ENCODE measurements at regions not wholly inside any gene's neighbourhood (a gene's known extent, or its start where the extent isn't known, plus 50 kb on each side); places are given as distances from the start of the nearest gene placed in this dataset.

GRCh38 chr14:84027351-84027750 lies 1502.6 kb upstream of the FLRT2 start:
- H3K27ac ChIP-seq (ENCODE audit: low read depth, low read length, poor library complexity, severe bottlenecking): no peak overlapping the region
- no TSS peak for BruUV-seq (replicated peaks)
- H3K9me2 ChIP-seq (ENCODE audit: insufficient read depth, low read length): no peaks in the 10 kb centered on the region
- TF ChIP-seq CTCF (conservative IDR thresholded peaks at IDR 0.05; ENCODE audit: low read length) (no peak), EZH2phosphoT487 (IDR thresholded peaks at IDR 0.05; ENCODE audit: borderline replicate concordance, low read depth, low read length) (no peak)
- no peaks in the 10 kb centered on the region for H3K36me3 ChIP-seq (ENCODE audit: insufficient read depth, low read length)
- no peaks in the 10 kb centered on the region for H3K4me1 ChIP-seq (ENCODE audit: insufficient read depth, low read length, poor library complexity, severe bottlenecking)
- ChIA-PET POLR2A (no interaction called here), CTCF (ENCODE audit: unreplicated experiment) (no interaction called here)
- H3K9me3 ChIP-seq (ENCODE audit: low read length): no peaks in the 10 kb centered on the region
- H3K4me3 ChIP-seq (ENCODE audit: low read depth, low read length, poor library complexity, severe bottlenecking): no peak overlapping the region
- H3K79me2 ChIP-seq (ENCODE audit: insufficient read depth, low read depth, low read length): no peaks in the 10 kb centered on the region
- H2AFZ ChIP-seq (ENCODE audit: low read length): no peak overlapping the region
- no peaks in the 10 kb centered on the region for H4K20me1 ChIP-seq (ENCODE audit: insufficient read depth, low read length)
- H3K4me2 ChIP-seq (ENCODE audit: low read length): no peak overlapping the region
- no peak for DNase-seq (ENCODE audit: low spot score)
- intact Hi-C loops (cut with micrococcal nuclease; ENCODE audit: unreplicated experiment): no loop called here

- no peak for DNase-seq (ENCODE audit: low spot score)
- no TSS peak for BruUV-seq (replicated peaks)
- POLR2A ChIA-PET: no interaction called here
- no peak overlapping the region for H2AFZ ChIP-seq (ENCODE audit: low read length)
- no peaks in the 10 kb centered on the region for H3K4me1 ChIP-seq (ENCODE audit: insufficient read depth, low read length, poor library complexity, severe bottlenecking)
- TF ChIP-seq CTCF (conservative IDR thresholded peaks at IDR 0.05; ENCODE audit: low read length): no peak
- no peaks in the 10 kb centered on the region for H3K9me2 ChIP-seq (ENCODE audit: insufficient read depth, low read length)
- no peaks in the 10 kb centered on the region for H3K79me2 ChIP-seq (ENCODE audit: insufficient read depth, low read depth, low read length)
- H3K4me2 ChIP-seq (ENCODE audit: low read length): no peak overlapping the region
- H4K20me1 ChIP-seq (ENCODE audit: insufficient read depth, low read length): no peaks in the 10 kb centered on the region
- intact Hi-C loops (cut with micrococcal nuclease; ENCODE audit: unreplicated experiment): no loop called here
- no peaks in the 10 kb centered on the region for H3K36me3 ChIP-seq (ENCODE audit: insufficient read depth, low read length)
- no peak overlapping the region for H3K27ac ChIP-seq (ENCODE audit: low read depth, low read length, poor library complexity, severe bottlenecking)
- H3K9me3 ChIP-seq (ENCODE audit: low read length): no peaks in the 10 kb centered on the region
- CTCF ChIA-PET (ENCODE audit: unreplicated experiment): no interaction called here
- H3K4me3 ChIP-seq (ENCODE audit: low read depth, low read length, poor library complexity, severe bottlenecking): no peak overlapping the region
Measured at GRCh38 chr14:84028080-84028604, 1501.8 kb upstream of the FLRT2 start.

GRCh38 chr14:84029246-84029645 lies 1500.7 kb upstream of the FLRT2 start:
- intact Hi-C loops (cut with micrococcal nuclease; ENCODE audit: unreplicated experiment): no loop called here
- no peaks in the 10 kb centered on the region for H3K36me3 ChIP-seq (ENCODE audit: insufficient read depth, low read length)
- no peak for TF ChIP-seq CTCF (conservative IDR thresholded peaks at IDR 0.05; ENCODE audit: low read length)
- no peak for TF ChIP-seq EZH2phosphoT487 (IDR thresholded peaks at IDR 0.05; ENCODE audit: borderline replicate concordance, low read depth, low read length)
- no peak overlapping the region for H3K4me3 ChIP-seq (ENCODE audit: low read depth, low read length, poor library complexity, severe bottlenecking)
- H3K4me2 ChIP-seq (ENCODE audit: low read length): no peak overlapping the region
- H3K9me2 ChIP-seq (ENCODE audit: insufficient read depth, low read length): no peaks in the 10 kb centered on the region
- no peak for DNase-seq (ENCODE audit: low spot score)
- no TSS peak for BruUV-seq (replicated peaks)
- no peaks in the 10 kb centered on the region for H4K20me1 ChIP-seq (ENCODE audit: insufficient read depth, low read length)
- no peak overlapping the region for H2AFZ ChIP-seq (ENCODE audit: low read length)
- CTCF ChIA-PET (ENCODE audit: unreplicated experiment): no interaction called here
- no peaks in the 10 kb centered on the region for H3K79me2 ChIP-seq (ENCODE audit: insufficient read depth, low read depth, low read length)
- H3K27ac ChIP-seq (ENCODE audit: low read depth, low read length, poor library complexity, severe bottlenecking): no peak overlapping the region
- POLR2A ChIA-PET: interaction anchor here (0.6 to 0.7 kb wide), 2 partner anchors 12 to 120 kb away, joined by 3 to 4 read pairs; no protein-coding TSS in a partner anchor
- no peaks in the 10 kb centered on the region for H3K9me3 ChIP-seq (ENCODE audit: low read length)
- H3K4me1 ChIP-seq (ENCODE audit: insufficient read depth, low read length, poor library complexity, severe bottlenecking): no peaks in the 10 kb centered on the region

Data from OCI-LY7 (cell line).